ENCODE measurements at regions not wholly inside any gene's neighbourhood (a gene's known extent, or its start where the extent isn't known, plus 50 kb on each side); places are given as distances from the start of the nearest gene placed in this dataset.

DNA sequence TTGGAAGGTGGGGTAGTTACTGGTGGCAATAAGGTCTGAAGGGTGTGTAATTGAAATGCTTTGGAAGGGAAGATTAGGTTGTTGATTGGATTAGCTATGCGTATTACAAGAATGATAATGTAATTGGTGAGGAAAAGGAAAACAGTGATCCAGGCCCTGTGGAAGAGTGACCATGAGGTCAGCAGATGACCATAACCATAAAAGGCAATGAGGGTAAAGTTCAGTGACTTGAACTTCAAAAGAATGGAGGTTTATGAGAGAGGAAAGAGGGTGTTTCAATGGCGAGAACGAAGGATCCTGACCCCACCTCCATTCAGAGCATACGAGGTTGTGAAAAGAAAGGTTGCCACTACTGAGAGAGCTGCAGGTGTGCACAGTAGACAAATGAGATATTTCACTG lies 439.7 kb downstream of the CCSER2 start:
- DNase-seq (ENCODE audit: low read depth) = no peak
- TF ChIP-seq, protein P1, sequence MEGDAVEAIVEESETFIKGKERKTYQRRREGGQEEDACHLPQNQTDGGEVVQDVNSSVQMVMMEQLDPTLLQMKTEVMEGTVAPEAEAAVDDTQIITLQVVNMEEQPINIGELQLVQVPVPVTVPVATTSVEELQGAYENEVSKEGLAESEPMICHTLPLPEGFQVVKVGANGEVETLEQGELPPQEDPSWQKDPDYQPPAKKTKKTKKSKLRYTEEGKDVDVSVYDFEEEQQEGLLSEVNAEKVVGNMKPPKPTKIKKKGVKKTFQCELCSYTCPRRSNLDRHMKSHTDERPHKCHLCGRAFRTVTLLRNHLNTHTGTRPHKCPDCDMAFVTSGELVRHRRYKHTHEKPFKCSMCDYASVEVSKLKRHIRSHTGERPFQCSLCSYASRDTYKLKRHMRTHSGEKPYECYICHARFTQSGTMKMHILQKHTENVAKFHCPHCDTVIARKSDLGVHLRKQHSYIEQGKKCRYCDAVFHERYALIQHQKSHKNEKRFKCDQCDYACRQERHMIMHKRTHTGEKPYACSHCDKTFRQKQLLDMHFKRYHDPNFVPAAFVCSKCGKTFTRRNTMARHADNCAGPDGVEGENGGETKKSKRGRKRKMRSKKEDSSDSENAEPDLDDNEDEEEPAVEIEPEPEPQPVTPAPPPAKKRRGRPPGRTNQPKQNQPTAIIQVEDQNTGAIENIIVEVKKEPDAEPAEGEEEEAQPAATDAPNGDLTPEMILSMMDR (IDR thresholded peaks at IDR 0.05; ENCODE audit: low read length, missing control alignments) = no peak
- H3K4me3 ChIP-seq (replicated peaks; ENCODE audit: low read depth, low read length) = no peak overlapping the region

DNA sequence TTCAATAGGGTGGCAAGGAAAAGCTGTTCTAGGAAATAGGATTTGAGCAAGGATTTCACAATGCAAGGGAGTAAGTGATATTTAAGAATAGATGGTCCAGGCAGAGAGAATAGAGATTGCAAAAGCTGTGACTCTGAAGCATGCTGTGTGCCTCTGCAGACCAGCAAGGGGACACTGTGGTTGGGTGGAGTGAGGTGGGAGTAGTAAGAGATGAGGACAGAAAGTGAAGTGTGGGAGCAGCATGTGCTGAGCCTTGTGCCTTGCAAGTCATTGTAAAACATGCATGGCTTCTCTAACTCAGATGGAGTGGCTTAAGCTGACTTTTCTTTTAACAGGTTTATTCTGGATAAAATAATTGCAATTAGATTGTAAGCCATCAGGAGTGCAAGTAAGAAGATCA lies 442.4 kb downstream of the CCSER2 start:
- H3K4me3 ChIP-seq (replicated peaks; ENCODE audit: low read depth, low read length) = no peak overlapping the region
- TF ChIP-seq, protein P1 (IDR thresholded peaks at IDR 0.05; ENCODE audit: low read length, missing control alignments) = no peak
- no peak for DNase-seq (ENCODE audit: low read depth)

DNA sequence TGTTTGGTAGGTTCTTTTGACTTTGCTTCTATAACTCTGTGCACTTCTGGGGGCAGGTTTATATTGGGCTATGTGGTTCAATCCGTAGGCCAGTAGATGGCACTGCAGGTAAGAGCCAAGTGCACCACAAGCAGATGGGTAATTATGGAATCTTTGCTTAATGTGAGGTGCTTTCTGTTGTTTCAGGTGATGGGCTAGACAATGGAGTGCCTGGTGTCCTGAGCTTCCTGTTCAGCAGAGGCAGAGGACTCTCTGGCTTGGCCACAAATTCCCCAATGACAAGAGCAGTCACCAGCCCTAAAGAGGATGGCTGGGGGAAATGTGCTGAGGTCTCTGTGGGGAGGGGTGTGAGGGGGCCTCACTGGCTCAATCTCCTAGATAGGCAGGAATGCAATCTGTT lies 455.0 kb downstream of the CCSER2 start:
- peak; percentile 12 for DNase-seq (ENCODE audit: low read depth)
- TF ChIP-seq, protein P1 (IDR thresholded peaks at IDR 0.05; ENCODE audit: low read length, missing control alignments) = peak; percentile 44
- H3K4me3 ChIP-seq (replicated peaks; ENCODE audit: low read depth, low read length) = no peak overlapping the region

DNA sequence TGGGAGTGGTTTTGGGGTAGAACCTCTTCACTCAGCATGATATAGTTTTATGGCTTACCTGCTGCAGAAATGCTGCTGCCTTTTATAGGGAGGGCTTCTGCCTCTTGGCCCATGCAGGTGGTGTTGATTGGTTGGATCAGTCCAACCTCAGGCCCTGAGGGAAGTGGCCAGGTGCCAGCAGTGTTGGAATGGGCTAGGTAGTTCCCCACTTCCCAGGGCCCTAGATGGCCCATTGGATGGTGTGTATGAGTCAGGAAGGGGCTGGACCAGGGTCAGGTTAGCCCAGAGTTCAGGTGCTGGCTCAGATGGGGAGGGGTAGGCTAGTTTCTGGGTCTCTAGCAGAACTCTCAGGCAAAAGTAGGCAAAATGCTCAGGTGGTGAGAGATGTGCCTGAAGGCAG lies 455.5 kb downstream of the CCSER2 start:
- H3K4me3 ChIP-seq (replicated peaks; ENCODE audit: low read depth, low read length) = no peak overlapping the region
- no peak for DNase-seq (ENCODE audit: low read depth)
- TF ChIP-seq, protein P1 (IDR thresholded peaks at IDR 0.05; ENCODE audit: low read length, missing control alignments) = no peak

DNA sequence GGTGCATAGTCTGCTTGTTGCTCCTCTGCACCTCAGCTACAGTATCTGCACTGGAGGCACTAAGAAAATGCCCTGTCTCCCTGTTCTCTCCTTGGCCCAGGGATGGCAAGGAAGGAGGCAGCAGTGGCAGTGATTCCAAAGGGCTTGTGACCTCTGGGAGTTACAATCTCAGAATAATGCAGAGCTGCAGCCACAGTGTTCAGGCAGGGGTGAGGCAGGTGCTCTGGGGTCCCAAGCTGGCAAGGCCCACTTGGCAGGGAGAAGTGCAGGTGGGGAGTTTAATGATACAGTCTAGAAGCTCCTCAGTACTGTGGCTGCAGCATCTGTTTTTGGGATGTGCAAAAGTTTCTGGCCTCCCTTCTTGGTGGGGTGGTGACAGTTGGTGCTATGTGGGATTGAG lies 456.4 kb downstream of the CCSER2 start:
- no peak for DNase-seq (ENCODE audit: low read depth)
- H3K4me3 ChIP-seq (replicated peaks; ENCODE audit: low read depth, low read length) = no peak overlapping the region
- TF ChIP-seq, protein P1 (IDR thresholded peaks at IDR 0.05; ENCODE audit: low read length, missing control alignments) = no peak

DNA sequence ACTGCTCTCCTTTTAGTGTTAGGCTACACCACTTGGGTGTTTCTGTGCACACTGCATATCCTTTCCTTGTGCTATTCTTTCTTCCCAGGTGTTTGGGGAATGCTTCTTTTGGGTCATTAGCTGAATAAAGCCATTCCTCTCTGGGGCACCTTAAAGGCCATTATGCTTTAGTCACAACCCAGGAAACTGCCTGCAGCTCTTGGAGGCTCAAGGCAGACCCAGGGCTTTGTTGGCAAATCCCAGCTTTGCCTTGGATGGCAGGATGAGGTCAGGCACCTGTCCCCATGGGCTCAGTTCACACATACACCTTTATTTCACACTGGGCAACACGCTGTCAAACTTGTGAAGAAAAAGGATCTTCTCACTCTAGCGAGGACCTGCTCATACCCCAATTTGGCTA lies 460.6 kb downstream of the CCSER2 start:
- TF ChIP-seq, protein P1 (IDR thresholded peaks at IDR 0.05; ENCODE audit: low read length, missing control alignments) = no peak
- H3K4me3 ChIP-seq (replicated peaks; ENCODE audit: low read depth, low read length) = no peak overlapping the region
- no peak for DNase-seq (ENCODE audit: low read depth)

DNA sequence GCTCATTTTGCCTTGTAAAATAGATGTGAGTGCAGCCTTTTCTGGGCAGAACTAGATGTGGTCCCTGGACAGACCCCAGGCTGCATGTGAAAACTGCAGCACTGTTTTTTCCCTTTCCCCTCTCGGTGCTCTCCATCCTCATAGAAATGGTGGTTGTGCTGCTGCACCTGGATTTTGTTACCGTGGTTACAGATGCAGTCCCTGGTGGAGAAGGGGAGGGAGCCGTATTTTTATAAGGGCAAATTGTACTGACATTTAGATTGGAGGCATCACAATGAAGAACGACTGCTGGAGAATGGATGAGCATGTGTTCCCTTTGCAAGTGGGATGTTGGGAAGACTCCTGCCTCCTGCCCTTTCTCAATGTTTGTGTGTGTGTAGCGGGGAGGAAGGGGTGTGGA lies 469.9 kb downstream of the CCSER2 start:
- H3K4me3 ChIP-seq (replicated peaks; ENCODE audit: low read depth, low read length) = no peak overlapping the region
- DNase-seq (ENCODE audit: low read depth) = no peak
- TF ChIP-seq, protein P1 (IDR thresholded peaks at IDR 0.05; ENCODE audit: low read length, missing control alignments) = no peak

Data from fibroblast of pulmonary artery (primary cell).